RWPE2 (cell line): ENCODE measurements at regions not wholly inside any gene's neighbourhood (a gene's known extent, or its start where the extent isn't known, plus 50 kb on each side); places are given as distances from the start of the nearest gene placed in this dataset.
A peak's percentile ranks its signal among the peaks of the same experiment; 100 is the strongest.

Source experiments
- ATAC-seq: fragments of 200-7000 bp; cut with Tn5 transposase; 3 replicates; pipeline ENCODE4 v1.9.1; 2021; ENCODE audit warnings: low read depth
- DNase-seq: peaks from one replicate; pipeline ENCODE4 v3.0.0-alpha.2; 2020; ENCODE audit warnings: low spot score
- H3K27ac ChIP-seq: fragments of 450-650 bp; 2 replicates; pipeline ENCODE4 v1.5.1; 2017; ENCODE audit warnings: mild to moderate bottlenecking; ENCODE audit not compliant: poor library complexity, severe bottlenecking
- H3K27me3 ChIP-seq: fragments of 250-450 bp; sonication (Bioruptor Pico); 2 replicates; pipeline ENCODE4 v1.5.1; 2021; ENCODE audit warnings: mild to moderate bottlenecking, moderate library complexity; ENCODE audit not compliant: insufficient read depth, poor library complexity, severe bottlenecking
- H3K36me3 ChIP-seq: fragments of 250-450 bp; sonication (Bioruptor Pico); 2 replicates; pipeline ENCODE4 v1.5.1; 2020; ENCODE audit warnings: low read depth, mild to moderate bottlenecking, moderate library complexity
- H3K4me1 ChIP-seq: fragments of 250-450 bp; sonication (Bioruptor Pico); 2 replicates; pipeline ENCODE4 v1.5.1; 2021; ENCODE audit warnings: mild to moderate bottlenecking, moderate library complexity; ENCODE audit not compliant: insufficient read depth, poor library complexity, severe bottlenecking
- H3K4me3 ChIP-seq: fragments of 250-450 bp; sonication (Bioruptor Pico); 2 replicates; pipeline ENCODE4 v1.5.1; 2021; ENCODE audit warnings: mild to moderate bottlenecking, moderate library complexity; ENCODE audit not compliant: severe bottlenecking
- H3K9me3 ChIP-seq: fragments of 250-450 bp; sonication (Bioruptor Pico); 2 replicates; pipeline ENCODE4 v1.5.1; 2021; ENCODE audit warnings: mild to moderate bottlenecking, moderate library complexity; ENCODE audit not compliant: severe bottlenecking
- TF ChIP-seq, protein P1 (sequence below): fragments of 450-650 bp; IDR thresholded peaks from one replicate; pipeline ENCODE4 v1.5.1; 2017; ENCODE audit warnings: mild to moderate bottlenecking, moderate library complexity; ENCODE audit not compliant: poor library complexity, severe bottlenecking

DNA sequence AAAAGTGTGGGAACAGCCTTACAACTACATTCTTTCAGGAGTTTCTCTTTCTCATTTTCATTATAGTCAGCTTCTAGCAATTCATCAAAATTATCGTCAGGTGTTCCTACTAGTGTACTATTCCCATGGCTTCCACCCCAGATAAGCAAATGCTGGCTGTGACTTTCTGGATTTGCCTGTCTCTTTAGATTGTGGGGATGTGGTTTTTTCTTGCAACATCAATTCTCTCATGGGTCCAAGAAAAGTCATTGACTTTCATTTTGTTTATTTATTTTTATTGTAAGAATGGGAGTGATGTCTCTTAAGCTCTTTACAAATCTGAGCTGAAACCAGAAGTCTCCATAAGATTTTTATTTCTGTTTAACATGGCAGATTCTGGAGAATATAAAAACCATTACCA is 349.7 kb upstream of the SEMA3C start:
- H3K27ac ChIP-seq, result no peak overlapping the region
- no peaks in the 10 kb centered on the region for H3K36me3 ChIP-seq
- no peaks in the 10 kb centered on the region for H3K27me3 ChIP-seq
- H3K4me1 ChIP-seq, result no peaks in the 10 kb centered on the region
- ATAC-seq (no peak), DNase-seq (no peak)
- no peak overlapping the region for H3K4me3 ChIP-seq
- TF ChIP-seq, protein P1, sequence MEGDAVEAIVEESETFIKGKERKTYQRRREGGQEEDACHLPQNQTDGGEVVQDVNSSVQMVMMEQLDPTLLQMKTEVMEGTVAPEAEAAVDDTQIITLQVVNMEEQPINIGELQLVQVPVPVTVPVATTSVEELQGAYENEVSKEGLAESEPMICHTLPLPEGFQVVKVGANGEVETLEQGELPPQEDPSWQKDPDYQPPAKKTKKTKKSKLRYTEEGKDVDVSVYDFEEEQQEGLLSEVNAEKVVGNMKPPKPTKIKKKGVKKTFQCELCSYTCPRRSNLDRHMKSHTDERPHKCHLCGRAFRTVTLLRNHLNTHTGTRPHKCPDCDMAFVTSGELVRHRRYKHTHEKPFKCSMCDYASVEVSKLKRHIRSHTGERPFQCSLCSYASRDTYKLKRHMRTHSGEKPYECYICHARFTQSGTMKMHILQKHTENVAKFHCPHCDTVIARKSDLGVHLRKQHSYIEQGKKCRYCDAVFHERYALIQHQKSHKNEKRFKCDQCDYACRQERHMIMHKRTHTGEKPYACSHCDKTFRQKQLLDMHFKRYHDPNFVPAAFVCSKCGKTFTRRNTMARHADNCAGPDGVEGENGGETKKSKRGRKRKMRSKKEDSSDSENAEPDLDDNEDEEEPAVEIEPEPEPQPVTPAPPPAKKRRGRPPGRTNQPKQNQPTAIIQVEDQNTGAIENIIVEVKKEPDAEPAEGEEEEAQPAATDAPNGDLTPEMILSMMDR, result no peak
- H3K9me3 ChIP-seq, result no peaks in the 10 kb centered on the region

DNA sequence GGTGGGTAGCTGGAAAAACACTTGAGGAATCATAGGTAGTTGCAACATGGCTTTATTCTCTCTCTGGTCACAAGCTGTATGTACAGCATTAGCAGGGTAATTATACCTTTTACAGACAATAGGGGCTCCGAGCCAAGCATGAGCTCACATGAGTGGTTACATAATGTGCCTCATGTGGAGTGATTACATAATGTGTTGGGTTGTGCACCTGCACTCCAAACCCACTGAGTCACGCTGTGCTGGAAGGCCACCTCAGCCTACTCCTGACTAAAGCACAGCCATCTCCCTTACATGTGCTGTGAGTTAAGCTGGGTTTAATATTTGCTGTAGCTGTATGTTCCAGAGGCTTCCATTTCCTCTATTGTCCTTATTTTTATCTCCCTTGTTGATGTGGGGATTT is 348.7 kb upstream of the SEMA3C start:
- TF ChIP-seq, protein P1, result no peak
- ATAC-seq, result peak; percentile 87
- Histone ChIP-seq H3K4me1 (no peaks in the 10 kb centered on the region), H3K36me3 (no peaks in the 10 kb centered on the region), H3K27me3 (no peaks in the 10 kb centered on the region), H3K4me3 (no peak overlapping the region), H3K27ac (no peak overlapping the region), H3K9me3 (no peaks in the 10 kb centered on the region)
- DNase-seq, result no peak

DNA sequence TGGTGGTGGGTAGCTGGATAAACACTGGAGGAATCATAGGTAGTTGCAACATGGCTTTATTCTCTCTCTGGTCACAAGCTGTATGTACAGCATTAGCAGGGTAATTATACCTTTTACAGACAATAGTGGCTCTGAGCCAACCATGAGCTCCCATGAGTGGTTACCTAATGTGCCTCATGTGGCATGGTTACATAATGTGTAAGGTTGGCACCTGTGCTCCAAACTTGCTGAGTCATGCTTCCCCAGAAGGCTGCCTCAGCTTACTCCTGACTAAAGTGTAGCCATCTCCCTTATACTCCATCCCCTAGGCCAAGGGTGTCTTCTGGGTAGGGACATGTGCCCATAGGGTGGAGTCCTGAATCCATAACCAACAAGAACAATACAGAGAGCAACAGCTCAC is 345.3 kb upstream of the SEMA3C start:
- Histone ChIP-seq H3K27ac (no peak overlapping the region), H3K9me3 (peaks cover 4% of the 10 kb centered on the region), H3K36me3 (no peaks in the 10 kb centered on the region), H3K4me3 (no peak overlapping the region), H3K27me3 (no peaks in the 10 kb centered on the region), H3K4me1 (no peaks in the 10 kb centered on the region)
- DNase-seq (no peak), ATAC-seq (no peak)
- TF ChIP-seq, protein P1, result no peak

DNA sequence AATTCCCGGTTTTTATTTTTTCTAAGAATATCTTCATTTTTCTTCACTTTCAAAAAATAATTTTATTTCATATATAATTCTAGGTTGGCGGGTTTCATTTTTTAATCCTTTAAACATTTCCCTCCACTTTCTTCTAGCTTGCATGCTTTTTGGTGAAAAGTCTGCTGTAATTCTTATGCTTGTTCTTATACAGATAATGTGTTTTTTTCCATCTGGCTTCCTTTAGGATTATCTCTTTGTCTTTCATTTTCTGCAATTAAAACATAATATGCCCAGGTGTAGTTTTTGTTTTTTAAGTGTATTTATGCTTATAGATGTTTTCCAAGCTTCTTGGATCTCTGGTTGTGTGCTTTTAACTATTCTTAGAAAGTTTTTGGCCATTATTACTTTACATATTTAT is 341.3 kb upstream of the SEMA3C start:
- Histone ChIP-seq H3K4me3 (no peak overlapping the region), H3K36me3 (no peaks in the 10 kb centered on the region), H3K27ac (no peak overlapping the region), H3K4me1 (no peaks in the 10 kb centered on the region), H3K9me3 (peaks cover 4% of the 10 kb centered on the region), H3K27me3 (no peaks in the 10 kb centered on the region)
- TF ChIP-seq, protein P1, result no peak
- DNase-seq, result no peak
- no peak for ATAC-seq

DNA sequence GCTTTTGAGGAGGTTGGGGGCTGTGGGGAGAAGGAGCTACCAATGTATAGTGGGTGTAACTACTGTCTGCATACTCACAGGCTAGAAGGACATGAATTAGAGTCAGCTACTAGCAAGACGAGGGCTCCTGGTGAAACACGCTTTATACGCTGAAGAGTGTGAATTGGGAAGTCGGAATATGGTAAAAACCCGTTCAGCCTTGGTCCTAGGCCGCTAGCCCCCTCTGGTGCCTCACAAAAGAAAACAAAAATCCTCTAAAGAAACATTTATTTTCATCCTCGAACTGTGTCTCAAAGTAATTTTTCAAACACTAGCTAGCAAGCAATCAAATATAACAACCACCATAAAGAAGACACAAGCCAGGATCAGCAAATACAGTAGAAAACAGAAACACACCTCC is 338.1 kb upstream of the SEMA3C start:
- H3K27ac ChIP-seq, result no peak overlapping the region
- ATAC-seq, result no peak
- DNase-seq, result no peak
- no peaks in the 10 kb centered on the region for H3K36me3 ChIP-seq
- peaks cover 4% of the 10 kb centered on the region for H3K9me3 ChIP-seq
- H3K4me1 ChIP-seq, result no peaks in the 10 kb centered on the region
- TF ChIP-seq, protein P1, result peak; percentile 33
- H3K27me3 ChIP-seq, result no peaks in the 10 kb centered on the region
- H3K4me3 ChIP-seq, result no peak overlapping the region
